Esophagus squamous epithelium (tissue), 4 donors: ENCODE measurements at regions not wholly inside any gene's neighbourhood (a gene's known extent, or its start where the extent isn't known, plus 50 kb on each side); places are given as distances from the start of the nearest gene placed in this dataset.

Source experiments
- POLR2A ChIP-seq, 4 donors: fragments of 450-650 bp; IDR thresholded peaks; one replicate each; pipeline ENCODE4 v1.6.1; 2017; ENCODE audit warnings: antibody characterized with exemption in 4 of 4, mild to moderate bottlenecking in 4 of 4, moderate library complexity in 3 of 4
- TF ChIP-seq, protein P1 (sequence below), 6 experiments: fragments of 450-650 bp in 4 of 6; fragments of 200-600 bp in 2 of 6; sonication (generic) in 2 of 6; IDR thresholded peaks; one replicate each; pipeline ENCODE4 v1.5.1; 2016 to 2019; ENCODE audit warnings: antibody characterized with exemption in 6 of 6, mild to moderate bottlenecking in 4 of 6, moderate library complexity in 4 of 6

GRCh38 chr11:129696309-129696989 lies 119.2 kb upstream of the TMEM45B start:
- TF ChIP-seq, protein P1, sequence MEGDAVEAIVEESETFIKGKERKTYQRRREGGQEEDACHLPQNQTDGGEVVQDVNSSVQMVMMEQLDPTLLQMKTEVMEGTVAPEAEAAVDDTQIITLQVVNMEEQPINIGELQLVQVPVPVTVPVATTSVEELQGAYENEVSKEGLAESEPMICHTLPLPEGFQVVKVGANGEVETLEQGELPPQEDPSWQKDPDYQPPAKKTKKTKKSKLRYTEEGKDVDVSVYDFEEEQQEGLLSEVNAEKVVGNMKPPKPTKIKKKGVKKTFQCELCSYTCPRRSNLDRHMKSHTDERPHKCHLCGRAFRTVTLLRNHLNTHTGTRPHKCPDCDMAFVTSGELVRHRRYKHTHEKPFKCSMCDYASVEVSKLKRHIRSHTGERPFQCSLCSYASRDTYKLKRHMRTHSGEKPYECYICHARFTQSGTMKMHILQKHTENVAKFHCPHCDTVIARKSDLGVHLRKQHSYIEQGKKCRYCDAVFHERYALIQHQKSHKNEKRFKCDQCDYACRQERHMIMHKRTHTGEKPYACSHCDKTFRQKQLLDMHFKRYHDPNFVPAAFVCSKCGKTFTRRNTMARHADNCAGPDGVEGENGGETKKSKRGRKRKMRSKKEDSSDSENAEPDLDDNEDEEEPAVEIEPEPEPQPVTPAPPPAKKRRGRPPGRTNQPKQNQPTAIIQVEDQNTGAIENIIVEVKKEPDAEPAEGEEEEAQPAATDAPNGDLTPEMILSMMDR (IDR thresholded peaks at IDR 0.05) = no peak
- TF ChIP-seq POLR2A (IDR thresholded peaks at IDR 0.05) = no peak
